Bronchial epithelial cell (primary cell): ENCODE measurements at regions not wholly inside any gene's neighbourhood (a gene's known extent, or its start where the extent isn't known, plus 50 kb on each side); places are given as distances from the start of the nearest gene placed in this dataset.

ENCODE experiments used
- DNase-seq: peaks from one replicate; pipeline ENCODE4 v3.0.0-alpha.2; 2010; ENCODE audit warnings: low read depth
- FAIRE-seq: peaks from 2 replicates; lab custom pipeline; 2011; peaks lifted over from hg19 to GRCh38; lab: Jason Lieb, UNC
- H3K27me3 ChIP-seq: 2 replicates; pipeline ENCODE4 v1.5.1; 2011; ENCODE audit warnings: low read length; ENCODE audit not compliant: control insufficient read depth, insufficient read depth
- H3K36me3 ChIP-seq: 2 replicates; pipeline ENCODE4 v1.5.1; 2011; ENCODE audit warnings: low read length; ENCODE audit not compliant: control insufficient read depth, insufficient read depth
- H3K4me3 ChIP-seq: 2 replicates; pipeline ENCODE4 v1.5.1; 2011; ENCODE audit warnings: mild to moderate bottlenecking, low read depth, low read length, control low read depth
- CTCF ChIP-seq: IDR thresholded peaks from 2 replicates; pipeline ENCODE4 v1.5.1; 2011; ENCODE audit warnings: mild to moderate bottlenecking, moderate library complexity, low read length, control low read depth, inconsistent platforms; ENCODE audit not compliant: insufficient read depth, severe bottlenecking

GRCh38 chr15:62380011-62380410, 214.9 kb upstream of the C2CD4B start:
- H3K27me3 ChIP-seq, result no peaks in the 10 kb centered on the region
- no peak for TF ChIP-seq CTCF
- H3K36me3 ChIP-seq, result no peaks in the 10 kb centered on the region
- DNase-seq, result no peak
- FAIRE-seq, result no peak
- H3K4me3 ChIP-seq, result no peak overlapping the region

GRCh38 chr15:62382046-62382445, 217.0 kb upstream of the C2CD4B start:
- no peaks in the 10 kb centered on the region for H3K27me3 ChIP-seq
- FAIRE-seq (no peak), DNase-seq (no peak)
- H3K36me3 ChIP-seq, result no peaks in the 10 kb centered on the region
- TF ChIP-seq CTCF, result no peak
- H3K4me3 ChIP-seq, result no peak overlapping the region

- TF ChIP-seq CTCF, result no peak
- FAIRE-seq (no peak), DNase-seq (peak; percentile 43)
Measured at GRCh38 chr15:62389885-62390790, 225.1 kb upstream of the C2CD4B start, which contains the start of gene TLN2. Gene TLN2 (plus strand): TSS chr15:62390550.

GRCh38 chr15:62390791-62391640, 225.9 kb upstream of the C2CD4B start:
- FAIRE-seq (no peak), DNase-seq (no peak)
- Histone ChIP-seq H3K36me3 (no peaks in the 10 kb centered on the region), H3K27me3 (peaks cover 3% of the 10 kb centered on the region), H3K4me3 (peak overlapping the region; percentile 79)
- TF ChIP-seq CTCF, result no peak

More at GRCh38 chr15:62389885-62390790, 225.1 kb upstream of the C2CD4B start, which contains the start of gene TLN2:
- peak within 1 kb of the TSS; percentile 79 for H3K4me3 ChIP-seq
- H3K36me3 ChIP-seq, result no peaks in the 10 kb centered on the region
- H3K27me3 ChIP-seq, result peaks cover 3% of the 10 kb centered on the region

- TF ChIP-seq CTCF, result peak; percentile 33
- DNase-seq (no peak), FAIRE-seq (no peak)
- Histone ChIP-seq H3K36me3 (no peaks in the 10 kb centered on the region), H3K27me3 (peaks cover 3% of the 10 kb centered on the region), H3K4me3 (peak overlapping the region; percentile 79)
Measured at GRCh38 chr15:62391641-62392262, 226.7 kb upstream of the C2CD4B start.
